Suprapubic skin (tissue), 4 donors: ENCODE measurements at regions not wholly inside any gene's neighbourhood (a gene's known extent, or its start where the extent isn't known, plus 50 kb on each side); places are given as distances from the start of the nearest gene placed in this dataset.

ENCODE experiments used
- CTCF ChIP-seq, 2 donors: fragments of 200-600 bp in 1 of 2; fragments of 450-650 bp in 1 of 2; sonication (generic) in 1 of 2; IDR thresholded peaks; one replicate each; pipeline ENCODE4 v1.5.1; 2016 to 2019; ENCODE audit warnings: antibody characterized with exemption in 2 of 2, mild to moderate bottlenecking in 1 of 2, moderate library complexity in 1 of 2
- POLR2A ChIP-seq, 2 donors: fragments of 450-650 bp; IDR thresholded peaks; one replicate each; pipeline ENCODE4 v1.6.1; 2017; ENCODE audit warnings: antibody characterized with exemption in 2 of 2, mild to moderate bottlenecking in 2 of 2, moderate library complexity in 2 of 2
- POLR2AphosphoS5 ChIP-seq, 3 donors: sonication (generic); formaldehyde crosslinking; IDR thresholded peaks; one replicate each; pipeline ENCODE4 v1.6.1; 2017; ENCODE audit warnings: antibody characterized with exemption in 3 of 3

GRCh38 chr18:54710074-54710899 is 118.0 kb upstream of the RAB27B start:
- TF ChIP-seq CTCF (IDR thresholded peaks at IDR 0.05) (no peak), POLR2A (IDR thresholded peaks at IDR 0.05) (no peak), POLR2AphosphoS5 (IDR thresholded peaks at IDR 0.05) (no peak)
